BLaER1 (cell line): ENCODE measurements at regions not wholly inside any gene's neighbourhood (a gene's known extent, or its start where the extent isn't known, plus 50 kb on each side); places are given as distances from the start of the nearest gene placed in this dataset.
"Not testable (repeated sequence)": the region's sequence is repeated elsewhere in the genome, so short reads cannot be mapped to it uniquely, and the experiment has no call there.

ENCODE experiments used
- H3K27ac ChIP-seq: shearing (Covaris generic); formaldehyde crosslinking; 2 replicates; pipeline ENCODE4 v1.8.1; 2022
- H3K27me3 ChIP-seq: shearing (Covaris generic); formaldehyde crosslinking; 2 replicates; pipeline ENCODE4 v1.8.1; 2022
- H3K36me3 ChIP-seq: shearing (Covaris generic); formaldehyde crosslinking; 2 replicates; pipeline ENCODE4 v1.8.1; 2022
- H3K4me1 ChIP-seq: shearing (Covaris generic); formaldehyde crosslinking; 2 replicates; pipeline ENCODE4 v1.8.1; 2022
- H3K4me2 ChIP-seq: shearing (Covaris generic); formaldehyde crosslinking; 2 replicates; pipeline ENCODE4 v1.8.1; 2022
- H3K4me3 ChIP-seq: shearing (Covaris generic); formaldehyde crosslinking; 2 replicates; pipeline ENCODE4 v1.8.1; 2022
- H3K9ac ChIP-seq: shearing (Covaris generic); formaldehyde crosslinking; 2 replicates; pipeline ENCODE4 v1.8.1; 2022
- H3K9me3 ChIP-seq: shearing (Covaris generic); formaldehyde crosslinking; 2 replicates; pipeline ENCODE4 v1.8.1; 2022
- H4K20me1 ChIP-seq: shearing (Covaris generic); formaldehyde crosslinking; 2 replicates; pipeline ENCODE4 v1.8.1; 2022
- Cebpa-rat ChIP-seq: shearing (Covaris generic); IDR thresholded peaks from 2 replicates; pipeline ENCODE4 v1.8.1; 2022

DNA sequence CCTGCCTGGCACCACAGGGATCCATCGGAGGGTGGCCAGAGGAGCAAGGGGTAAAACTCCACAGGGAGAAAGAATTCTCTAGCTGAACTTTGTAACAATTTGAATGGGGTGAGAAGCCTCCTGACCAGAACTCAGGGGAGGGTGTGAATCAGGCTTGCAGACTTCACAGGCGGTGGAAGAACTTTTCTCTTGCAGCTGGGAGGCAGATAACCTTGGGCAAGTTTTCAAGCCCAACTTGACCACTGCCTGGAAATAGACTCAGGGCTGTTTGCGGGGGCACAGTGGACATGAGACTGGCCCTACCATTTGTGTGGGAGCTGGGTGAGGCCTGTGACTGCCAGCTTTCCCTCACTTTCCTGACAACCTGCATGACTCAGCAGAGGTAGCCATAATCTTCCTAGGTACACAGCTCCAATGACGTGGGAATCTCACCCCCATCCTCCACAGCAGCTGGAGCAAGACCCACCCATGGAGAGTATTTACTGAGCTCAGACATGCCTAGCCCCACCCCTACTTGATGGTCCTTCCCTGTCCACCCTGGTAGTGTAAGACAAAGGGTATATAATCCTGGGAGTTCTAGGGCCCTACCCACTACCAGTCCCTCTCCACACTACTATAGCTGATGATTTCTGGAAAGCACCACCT, 210.0 kb upstream of the AGTR2 start:
- H3K4me1 ChIP-seq, result peaks cover 14% of the 10 kb centered on the region

GRCh38 chrX:115966920-115967319, 203.6 kb upstream of the AGTR2 start:
- no peak overlapping the region for H3K4me2 ChIP-seq
- no peak overlapping the region for H3K27ac ChIP-seq
- peaks cover 5% of the 10 kb centered on the region; the same call in 1 of the 2 replicates for H3K9me3 ChIP-seq
- peaks cover 66% of the 10 kb centered on the region for H3K27me3 ChIP-seq
- no peaks in the 10 kb centered on the region for H4K20me1 ChIP-seq
- no peaks in the 10 kb centered on the region for H3K36me3 ChIP-seq
- no peak overlapping the region for H3K4me3 ChIP-seq
- H3K4me1 ChIP-seq, result no peaks in the 10 kb centered on the region
- no peak overlapping the region for H3K9ac ChIP-seq
- no peak for TF ChIP-seq Cebpa-rat

More for the DNA sequence above, 210.0 kb upstream of the AGTR2 start:
- Histone ChIP-seq H3K27ac (no peak overlapping the region), H3K36me3 (no peaks in the 10 kb centered on the region), H3K4me2 (no peak overlapping the region), H3K9ac (no peak overlapping the region), H3K27me3 (peaks cover 91% of the 10 kb centered on the region), H3K9me3 (no peaks in the 10 kb centered on the region), H3K4me3 (no peak overlapping the region), H4K20me1 (no peaks in the 10 kb centered on the region)
- no peak for TF ChIP-seq Cebpa-rat

GRCh38 chrX:115968436-115969252, 201.9 kb upstream of the AGTR2 start:
- no peak overlapping the region for H3K4me2 ChIP-seq
- H3K27ac ChIP-seq, result no peak overlapping the region

GRCh38 chrX:115970718-115971117, 199.8 kb upstream of the AGTR2 start:
- Histone ChIP-seq H3K4me2 (no peak overlapping the region), H4K20me1 (no peaks in the 10 kb centered on the region), H3K4me1 (no peaks in the 10 kb centered on the region), H3K9me3 (peaks cover 17% of the 10 kb centered on the region), H3K4me3 (no peak overlapping the region), H3K9ac (no peak overlapping the region), H3K36me3 (no peaks in the 10 kb centered on the region), H3K27me3 (peaks cover 42% of the 10 kb centered on the region), H3K27ac (no peak overlapping the region)
- no peak for TF ChIP-seq Cebpa-rat

More at GRCh38 chrX:115968436-115969252, 201.9 kb upstream of the AGTR2 start:
- Histone ChIP-seq H3K4me1 (no peaks in the 10 kb centered on the region), H3K27me3 (peaks cover 56% of the 10 kb centered on the region), H3K4me3 (no peak overlapping the region), H3K9me3 (peaks cover 10% of the 10 kb centered on the region), H3K9ac (no peak overlapping the region), H3K36me3 (no peaks in the 10 kb centered on the region), H4K20me1 (no peaks in the 10 kb centered on the region)
- TF ChIP-seq Cebpa-rat, result no peak

DNA sequence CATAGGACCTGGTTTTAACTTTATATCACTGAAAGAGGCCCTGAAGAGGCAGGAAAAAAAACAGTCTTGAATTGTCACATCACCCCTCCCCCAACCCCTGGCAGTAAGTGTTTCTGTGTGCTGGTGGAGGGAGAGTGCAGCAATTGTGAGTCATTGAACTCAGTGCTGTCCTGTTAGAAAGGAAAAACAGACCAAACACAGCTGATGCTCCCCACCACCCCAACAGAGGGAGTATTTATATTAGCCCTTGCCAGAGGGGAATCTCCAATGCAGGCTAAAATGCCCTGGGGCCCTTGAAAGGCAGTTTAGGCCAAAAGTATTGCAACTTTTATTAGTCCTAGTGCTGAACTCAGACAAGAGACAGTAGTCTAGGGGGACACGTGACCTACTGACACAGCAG, 197.8 kb upstream of the AGTR2 start:
- H3K27ac ChIP-seq, result no peak overlapping the region
- no peaks in the 10 kb centered on the region for H3K36me3 ChIP-seq
- H3K4me3 ChIP-seq, result no peak overlapping the region
- peaks cover 17% of the 10 kb centered on the region for H3K9me3 ChIP-seq
- no peaks in the 10 kb centered on the region for H4K20me1 ChIP-seq
- H3K9ac ChIP-seq, result no peak overlapping the region
- no peak for TF ChIP-seq Cebpa-rat
- H3K4me2 ChIP-seq, result no peak overlapping the region
- H3K27me3 ChIP-seq, result peaks cover 38% of the 10 kb centered on the region
- H3K4me1 ChIP-seq, result no peaks in the 10 kb centered on the region

DNA sequence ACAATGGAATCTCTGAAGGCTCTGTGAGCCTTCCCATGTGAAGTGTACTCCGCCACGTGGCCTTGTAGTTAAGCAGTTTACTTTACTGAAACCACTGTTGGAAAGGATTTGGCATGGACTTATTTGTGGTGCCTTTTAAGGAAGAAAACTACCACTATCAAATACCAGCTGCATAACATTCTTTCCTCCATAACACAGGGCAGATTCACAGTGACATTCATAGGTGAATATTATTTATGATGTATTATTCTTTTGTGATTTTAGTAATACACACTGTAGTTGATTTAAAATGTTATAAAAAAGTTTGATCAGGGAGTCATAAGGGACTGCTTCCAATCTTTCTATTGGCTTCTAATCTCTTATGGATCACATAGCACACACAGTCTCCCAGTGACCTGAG, 192.5 kb upstream of the AGTR2 start:
- Histone ChIP-seq H4K20me1 (no peaks in the 10 kb centered on the region), H3K36me3 (no peaks in the 10 kb centered on the region), H3K4me3 (no peak overlapping the region), H3K9ac (no peak overlapping the region), H3K27me3 (peaks cover 42% of the 10 kb centered on the region), H3K4me1 (no peaks in the 10 kb centered on the region), H3K4me2 (no peak overlapping the region), H3K9me3 (peaks cover 13% of the 10 kb centered on the region), H3K27ac (no peak overlapping the region)
- no peak for TF ChIP-seq Cebpa-rat

GRCh38 chrX:115983148-115983547, 187.4 kb upstream of the AGTR2 start:
- H3K36me3 ChIP-seq, H3K9ac ChIP-seq, H3K4me2 ChIP-seq, H4K20me1 ChIP-seq, H3K27ac ChIP-seq, H3K4me1 ChIP-seq, H3K4me3 ChIP-seq: not testable (repeated sequence)
- H3K9me3 ChIP-seq, result peaks cover 20% of the 10 kb centered on the region
- H3K27me3 ChIP-seq, result peaks cover 28% of the 10 kb centered on the region

DNA sequence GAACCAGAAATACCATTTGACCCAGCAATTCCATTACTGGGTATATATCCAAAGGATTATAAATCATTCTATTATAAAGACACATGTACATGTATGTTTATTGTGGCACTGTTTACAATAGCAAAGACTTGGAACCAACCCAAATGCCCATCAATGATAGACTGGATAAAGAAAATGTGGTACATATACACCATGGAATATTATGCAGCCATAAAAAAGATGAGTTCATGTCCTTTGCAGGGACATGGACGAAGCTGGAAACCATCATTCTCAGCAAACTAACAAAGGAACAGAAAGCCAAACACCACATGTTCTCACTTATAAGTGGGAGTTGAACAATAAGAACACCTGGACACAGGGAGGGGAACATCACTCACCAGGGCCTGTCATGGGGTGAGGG, 183.1 kb upstream of the AGTR2 start:
- not testable (repeated sequence) for H3K4me3 ChIP-seq, H3K36me3 ChIP-seq, H3K27ac ChIP-seq, H3K9ac ChIP-seq, H4K20me1 ChIP-seq, H3K4me2 ChIP-seq, H3K4me1 ChIP-seq
- Histone ChIP-seq H3K27me3 (peaks cover 32% of the 10 kb centered on the region), H3K9me3 (peaks cover 20% of the 10 kb centered on the region)

GRCh38 chrX:115988825-115989224, 181.7 kb upstream of the AGTR2 start:
- H3K4me3 ChIP-seq, result no peak overlapping the region
- no peaks in the 10 kb centered on the region for H3K4me1 ChIP-seq
- H3K4me2 ChIP-seq, result no peak overlapping the region
- H3K27ac ChIP-seq, result no peak overlapping the region
- H3K27me3 ChIP-seq, result peaks cover 34% of the 10 kb centered on the region
- H3K36me3 ChIP-seq, result no peaks in the 10 kb centered on the region
- H3K9ac ChIP-seq, result no peak overlapping the region
- peaks cover 11% of the 10 kb centered on the region for H3K9me3 ChIP-seq
- no peaks in the 10 kb centered on the region for H4K20me1 ChIP-seq
- no peak for TF ChIP-seq Cebpa-rat

- H3K27me3 ChIP-seq, result peaks cover 39% of the 10 kb centered on the region
- no peaks in the 10 kb centered on the region for H3K4me1 ChIP-seq
- H3K27ac ChIP-seq, result no peak overlapping the region
- no peaks in the 10 kb centered on the region for H4K20me1 ChIP-seq
- H3K4me2 ChIP-seq, result no peak overlapping the region
- TF ChIP-seq Cebpa-rat, result no peak
- peaks cover 6% of the 10 kb centered on the region; the same call in 1 of the 2 replicates for H3K9me3 ChIP-seq
- no peak overlapping the region for H3K9ac ChIP-seq
- H3K4me3 ChIP-seq, result no peak overlapping the region
- H3K36me3 ChIP-seq, result no peaks in the 10 kb centered on the region
Observed at GRCh38 chrX:115989686-115990085, 180.9 kb upstream of the AGTR2 start.
